ENCODE measurements at regions not wholly inside any gene's neighbourhood (a gene's known extent, or its start where the extent isn't known, plus 50 kb on each side); places are given as distances from the start of the nearest gene placed in this dataset.
A peak's percentile ranks its signal among the peaks of the same experiment; 100 is the strongest.
"Not testable (repeated sequence)": the region's sequence is repeated elsewhere in the genome, so short reads cannot be mapped to it uniquely, and the experiment has no call there.

GRCh38 chr9:96064826-96065481 lies 189.5 kb downstream of the ERCC6L2 start:
- no peak for DNase-seq

GRCh38 chr9:96062854-96063253 lies 187.4 kb downstream of the ERCC6L2 start:
- DNase-seq = no peak

DNA sequence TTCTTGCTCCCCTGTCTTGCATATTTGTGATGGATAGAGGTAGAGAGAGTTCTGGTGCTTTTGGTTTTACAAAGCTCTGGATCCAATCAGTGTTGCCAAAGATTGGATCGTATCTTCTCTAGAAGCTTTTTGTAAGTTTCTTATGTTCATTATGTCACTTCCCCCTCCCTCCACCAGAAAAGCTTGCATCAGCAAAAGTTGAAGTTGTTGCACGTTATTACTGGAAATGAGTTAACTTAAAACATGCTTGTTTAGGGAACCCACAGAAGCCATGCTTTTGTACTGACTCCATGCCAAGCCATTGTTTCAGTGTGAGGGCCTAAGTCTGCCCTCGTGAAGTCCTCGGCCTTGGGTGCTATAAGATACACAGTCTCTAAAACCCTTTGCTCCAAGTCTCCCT lies 186.5 kb downstream of the ERCC6L2 start:
- no peak for DNase-seq

- DNase-seq = no peak
These were observed 185.9 kb downstream of the ERCC6L2 start for GRCh38 chr9:96061293-96061987.

- DNase-seq = no peak
These were observed 182.7 kb downstream of the ERCC6L2 start for GRCh38 chr9:96058218-96058617.

DNA sequence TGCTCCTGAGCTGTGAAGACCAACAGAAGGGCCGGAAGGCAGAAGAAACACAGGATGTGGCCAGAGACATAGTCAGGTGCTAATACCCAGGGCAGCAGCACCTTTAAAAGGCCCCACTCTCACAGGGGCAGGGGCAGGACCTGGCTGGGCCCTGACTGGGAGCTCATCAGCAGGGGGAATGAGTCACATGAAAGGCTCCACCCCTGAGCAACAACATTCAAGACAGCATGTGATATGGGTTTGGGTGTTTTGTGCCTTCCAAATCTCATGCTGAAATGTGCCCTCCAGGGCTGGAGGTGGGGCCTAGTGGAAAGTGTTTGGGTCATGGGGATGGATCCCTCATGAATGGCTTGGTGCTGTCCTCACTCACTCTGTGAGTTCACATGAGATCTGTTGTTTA lies 181.7 kb downstream of the ERCC6L2 start:
- no peak for DNase-seq

- DNase-seq = no peak
These were observed 180.7 kb downstream of the ERCC6L2 start for GRCh38 chr9:96056226-96056625.

- DNase-seq = not testable (repeated sequence)
These were observed 178.8 kb downstream of the ERCC6L2 start for GRCh38 chr9:96054248-96054647.

DNA sequence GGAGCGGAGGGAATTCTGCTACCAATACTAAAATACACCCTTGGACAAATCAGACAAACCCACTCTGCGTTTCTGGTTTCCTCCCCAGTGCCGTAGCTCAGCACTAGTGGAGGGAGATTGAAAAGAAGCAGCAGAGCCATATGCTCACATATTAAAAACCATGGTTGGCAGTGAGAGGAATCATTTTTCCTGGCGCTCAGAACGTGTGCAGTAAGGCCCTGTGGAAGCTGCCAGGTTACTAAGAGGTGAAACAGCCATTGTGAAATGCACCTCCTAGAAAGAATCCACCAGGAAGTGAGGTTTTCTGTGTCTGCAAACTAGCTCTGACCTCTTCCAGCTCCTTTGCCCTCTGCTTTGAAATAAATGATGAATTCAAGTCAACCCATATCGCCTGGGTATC lies 177.2 kb downstream of the ERCC6L2 start:
- DNase-seq = no peak

DNA sequence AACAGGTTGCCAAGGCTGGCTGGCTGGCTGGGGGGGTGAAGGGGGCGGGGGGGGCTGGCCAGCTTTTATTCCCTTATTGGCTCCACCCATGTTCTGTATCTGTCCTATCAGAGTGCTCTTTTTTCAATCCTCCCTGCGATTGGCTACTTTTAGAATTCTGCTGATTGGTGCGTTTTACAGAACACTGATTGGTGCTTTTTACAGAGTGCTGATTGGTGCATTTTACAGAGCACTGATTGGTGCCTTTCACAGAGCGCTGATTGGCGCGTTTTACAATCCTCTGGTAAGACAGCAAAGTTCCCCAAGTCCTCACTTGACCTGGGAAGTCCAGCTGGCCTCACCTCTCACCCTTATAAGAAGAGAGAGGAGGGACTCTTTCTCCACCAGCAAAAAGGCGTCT lies 175.9 kb downstream of the ERCC6L2 start:
- DNase-seq = no peak

GRCh38 chr9:96050861-96051155 lies 175.3 kb downstream of the ERCC6L2 start:
- no peak for DNase-seq

- no peak for DNase-seq
These were observed 174.8 kb downstream of the ERCC6L2 start for GRCh38 chr9:96050048-96050860.

DNA sequence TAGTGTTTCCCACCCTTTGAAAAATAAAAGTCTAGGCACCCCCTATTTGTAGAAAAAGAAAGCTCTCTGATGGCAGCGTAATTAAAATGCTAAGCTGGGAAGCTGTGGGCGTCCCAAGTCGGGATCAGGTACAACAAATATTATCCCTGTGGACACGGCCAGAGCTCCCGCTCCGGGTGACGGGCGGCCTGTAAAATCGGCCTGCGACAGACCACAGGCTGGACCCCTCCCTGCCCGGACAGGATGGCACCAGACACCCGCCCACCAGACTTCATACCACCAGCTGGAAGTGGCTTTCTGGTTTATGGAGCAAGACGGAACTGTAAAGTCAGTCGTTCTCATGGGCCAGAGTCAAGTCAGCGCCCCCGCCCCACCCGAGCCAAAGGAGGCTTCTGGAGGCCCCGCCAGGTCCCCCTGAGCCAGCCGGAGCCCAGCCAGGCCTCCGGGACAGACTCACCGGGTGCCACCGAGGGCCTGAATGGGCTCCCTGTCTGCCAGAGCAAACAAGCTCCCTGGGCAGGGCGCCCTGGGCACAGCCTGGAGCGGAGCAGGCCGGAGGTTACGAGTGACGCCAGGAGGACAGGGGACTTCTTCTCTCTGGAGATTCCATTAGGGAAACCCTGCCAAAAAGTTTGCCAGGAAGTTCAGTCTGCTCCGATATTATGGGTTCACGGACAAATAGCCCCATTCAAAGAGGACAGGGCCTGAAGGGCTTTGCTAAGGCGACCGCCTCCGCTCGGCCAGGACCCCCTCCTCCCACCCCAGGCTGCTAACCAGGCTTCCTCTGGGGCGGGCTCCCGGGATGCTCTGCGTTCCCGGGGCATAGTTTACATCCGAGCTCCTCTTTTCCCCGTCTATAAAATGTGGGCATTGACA lies 173.7 kb downstream of the ERCC6L2 start:
- peak; percentile 68 for DNase-seq

DNA sequence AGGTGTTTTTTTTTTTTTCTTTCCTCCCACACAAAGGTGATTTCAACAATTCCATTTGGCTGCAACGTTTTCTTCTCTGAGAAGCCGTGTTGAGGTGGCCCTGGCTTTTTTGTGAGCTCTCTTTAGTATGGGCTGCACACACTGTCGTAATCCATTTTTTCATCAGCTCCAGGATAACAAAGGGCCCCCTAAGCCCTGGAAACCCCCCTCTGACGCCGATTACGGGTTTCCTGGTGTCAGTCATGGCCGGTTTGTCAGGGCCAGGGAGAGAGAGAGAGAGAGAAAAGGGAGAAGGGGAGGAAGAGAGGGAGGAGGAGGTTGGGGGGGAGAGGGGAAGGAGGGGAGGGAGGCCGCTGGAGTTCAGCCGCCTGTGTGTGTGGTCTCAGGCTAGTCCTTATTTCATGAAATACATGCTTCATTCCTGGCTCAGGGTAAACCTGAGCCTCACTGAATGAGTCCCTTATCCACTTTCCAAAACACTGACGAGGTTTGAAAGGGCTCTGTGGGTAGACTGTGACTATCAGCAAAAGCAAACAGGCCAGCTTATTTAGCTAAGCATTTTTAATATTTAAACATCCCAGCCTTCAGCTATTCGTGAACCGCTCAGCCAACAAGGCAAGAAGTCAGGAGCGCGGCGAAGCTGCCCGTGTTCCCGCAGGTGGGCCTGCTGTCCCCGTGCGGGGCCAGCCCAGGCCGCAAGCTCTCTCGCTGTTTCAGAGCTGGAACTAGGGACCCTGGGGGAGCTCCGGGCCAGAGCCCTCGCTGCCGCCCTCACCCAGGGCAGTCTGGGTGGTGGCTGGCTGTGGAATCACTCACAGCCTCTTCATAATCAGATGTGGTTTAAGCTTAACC lies 172.8 kb downstream of the ERCC6L2 start:
- peak; percentile 83 for DNase-seq

DNA sequence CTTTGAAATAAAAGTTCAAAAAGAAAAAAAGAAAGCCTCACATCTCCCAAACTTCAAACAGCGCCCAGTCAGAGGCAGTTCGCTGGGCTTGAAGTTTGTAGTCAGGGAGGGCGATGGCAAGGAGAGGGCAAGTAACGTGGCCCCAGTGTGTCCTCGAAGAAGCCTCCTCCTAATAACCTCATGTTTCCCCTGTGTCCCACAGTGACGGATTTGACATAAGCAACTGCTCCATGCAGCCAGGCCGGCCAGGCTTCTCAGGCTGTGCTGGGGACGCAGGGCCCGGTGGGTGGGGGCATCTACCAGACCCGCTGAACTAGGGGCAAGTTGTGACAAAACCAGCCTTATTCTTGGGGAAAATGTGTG lies 172.2 kb downstream of the ERCC6L2 start:
- DNase-seq = no peak

DNA sequence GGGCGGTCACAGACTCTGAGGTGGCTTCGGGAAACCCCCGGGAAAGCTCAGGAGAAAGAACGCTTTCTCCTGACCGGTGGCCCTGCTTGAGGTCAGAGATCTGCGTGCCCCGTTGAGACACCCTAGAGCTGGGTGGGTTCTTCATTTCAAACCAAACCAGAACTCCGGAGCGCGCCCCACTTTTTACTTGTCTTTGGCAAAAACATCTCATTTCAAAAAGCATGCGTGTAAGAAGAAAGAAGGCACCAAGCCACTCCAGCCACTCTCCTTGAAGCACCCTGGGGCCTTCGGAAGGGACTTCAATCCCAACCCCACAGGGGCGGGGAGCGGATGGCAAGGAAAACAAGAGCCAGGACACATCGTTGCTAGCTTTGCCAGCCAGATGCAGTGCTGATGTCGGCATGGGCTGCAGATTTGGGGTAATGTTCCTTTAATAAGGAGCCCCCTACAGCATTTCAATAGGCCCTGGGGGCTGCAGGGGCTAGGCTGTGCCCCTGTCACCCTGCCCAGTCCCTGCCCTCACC lies 171.7 kb downstream of the ERCC6L2 start:
- no peak for DNase-seq

GRCh38 chr9:96045811-96046210 lies 170.3 kb downstream of the ERCC6L2 start:
- DNase-seq = no peak

GRCh38 chr9:96044401-96044800 lies 168.9 kb downstream of the ERCC6L2 start:
- DNase-seq = no peak

GRCh38 chr9:96040591-96041461 lies 165.3 kb downstream of the ERCC6L2 start:
- DNase-seq = no peak

GRCh38 chr9:96038914-96039313 lies 163.4 kb downstream of the ERCC6L2 start:
- no peak for DNase-seq

All from left kidney (tissue), 1 donor.